Parathyroid adenoma (tissue), 2 donors: ENCODE measurements at regions not wholly inside any gene's neighbourhood (a gene's known extent, or its start where the extent isn't known, plus 50 kb on each side); places are given as distances from the start of the nearest gene placed in this dataset.

Experiments
- H2AFZ ChIP-seq: fragments of 300-600 bp; sonication (generic); one replicate; pipeline ENCODE4 v1.7.0; 2017; ENCODE audit warnings: antibody characterized with exemption, mild to moderate bottlenecking
- H3K27ac ChIP-seq: fragments of 300-600 bp; sonication (generic); one replicate; pipeline ENCODE4 v1.7.0; 2017
- H3K27me3 ChIP-seq: fragments of 300-600 bp; sonication (generic); one replicate; pipeline ENCODE4 v1.7.0; 2017; ENCODE audit warnings: low read length; ENCODE audit not compliant: control insufficient read depth, insufficient read depth
- H3K36me3 ChIP-seq: fragments of 300-600 bp; sonication (generic); one replicate; pipeline ENCODE4 v1.7.0; 2017; ENCODE audit warnings: low read length; ENCODE audit not compliant: control insufficient read depth, insufficient read depth
- H3K4me1 ChIP-seq: fragments of 300-600 bp; sonication (generic); one replicate; pipeline ENCODE4 v1.7.0; 2017; ENCODE audit warnings: control low read depth
- H3K4me2 ChIP-seq: fragments of 300-600 bp; sonication (generic); one replicate; pipeline ENCODE4 v1.7.0; 2017; ENCODE audit warnings: low read length
- H3K4me3 ChIP-seq: fragments of 300-600 bp; sonication (generic); one replicate; pipeline ENCODE4 v1.7.0; 2017; ENCODE audit warnings: low read depth, low read length
- H3K79me2 ChIP-seq: fragments of 300-600 bp; sonication (generic); one replicate; pipeline ENCODE4 v1.7.0; 2017; ENCODE audit warnings: control low read depth
- H3K9ac ChIP-seq: fragments of 300-600 bp; sonication (generic); one replicate; pipeline ENCODE4 v1.7.0; 2017; ENCODE audit warnings: mild to moderate bottlenecking
- H3K9me3 ChIP-seq: fragments of 300-600 bp; sonication (generic); one replicate; pipeline ENCODE4 v1.7.0; 2017; ENCODE audit warnings: low read length; ENCODE audit not compliant: control insufficient read depth
- CTCF ChIP-seq: fragments of 300-600 bp; sonication (generic); IDR thresholded peaks from one replicate; pipeline ENCODE4 v1.7.0; 2017; ENCODE audit warnings: antibody characterized with exemption, mild to moderate bottlenecking
- donor health status: primary hyperparathyroidism.

- H3K4me2 ChIP-seq: no peak overlapping the region
- H3K27me3 ChIP-seq: no peaks in the 10 kb centered on the region
- no peak overlapping the region for H2AFZ ChIP-seq
- no peaks in the 10 kb centered on the region for H3K36me3 ChIP-seq
- no peak overlapping the region for H3K9ac ChIP-seq
- no peaks in the 10 kb centered on the region for H3K9me3 ChIP-seq
- no peaks in the 10 kb centered on the region for H3K4me1 ChIP-seq
- H3K79me2 ChIP-seq: no peaks in the 10 kb centered on the region
- TF ChIP-seq CTCF: no peak
- no peak overlapping the region for H3K4me3 ChIP-seq
- no peak overlapping the region for H3K27ac ChIP-seq
These were observed 205.7 kb downstream of the SOCS6 start for GRCh38 chr18:70494524-70494923.

DNA sequence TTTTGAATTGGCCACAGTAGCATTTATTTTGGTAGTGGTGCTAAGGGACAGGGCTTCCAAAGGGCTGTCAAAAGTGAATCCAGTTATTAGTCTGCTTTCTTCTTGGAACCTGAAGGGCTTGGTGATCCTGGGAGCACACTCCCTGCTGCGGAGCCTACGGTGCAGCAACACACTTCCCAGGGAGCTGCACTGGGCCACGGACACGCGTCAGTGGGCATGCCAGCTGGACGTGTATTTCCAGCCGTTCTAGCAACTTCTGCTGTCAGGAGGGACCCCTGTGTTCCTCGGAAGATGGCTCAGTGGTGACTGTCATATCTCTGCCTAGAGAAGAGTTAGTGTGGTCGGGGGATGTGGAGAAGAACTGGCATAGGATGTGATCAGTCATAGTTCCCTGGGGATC, 204.6 kb downstream of the SOCS6 start:
- Histone ChIP-seq H3K4me2 (no peak overlapping the region), H3K9ac (no peak overlapping the region), H3K4me1 (no peaks in the 10 kb centered on the region), H3K79me2 (no peaks in the 10 kb centered on the region), H3K36me3 (no peaks in the 10 kb centered on the region), H3K4me3 (no peak overlapping the region), H2AFZ (no peak overlapping the region), H3K27ac (no peak overlapping the region), H3K27me3 (no peaks in the 10 kb centered on the region), H3K9me3 (no peaks in the 10 kb centered on the region)
- no peak for TF ChIP-seq CTCF

DNA sequence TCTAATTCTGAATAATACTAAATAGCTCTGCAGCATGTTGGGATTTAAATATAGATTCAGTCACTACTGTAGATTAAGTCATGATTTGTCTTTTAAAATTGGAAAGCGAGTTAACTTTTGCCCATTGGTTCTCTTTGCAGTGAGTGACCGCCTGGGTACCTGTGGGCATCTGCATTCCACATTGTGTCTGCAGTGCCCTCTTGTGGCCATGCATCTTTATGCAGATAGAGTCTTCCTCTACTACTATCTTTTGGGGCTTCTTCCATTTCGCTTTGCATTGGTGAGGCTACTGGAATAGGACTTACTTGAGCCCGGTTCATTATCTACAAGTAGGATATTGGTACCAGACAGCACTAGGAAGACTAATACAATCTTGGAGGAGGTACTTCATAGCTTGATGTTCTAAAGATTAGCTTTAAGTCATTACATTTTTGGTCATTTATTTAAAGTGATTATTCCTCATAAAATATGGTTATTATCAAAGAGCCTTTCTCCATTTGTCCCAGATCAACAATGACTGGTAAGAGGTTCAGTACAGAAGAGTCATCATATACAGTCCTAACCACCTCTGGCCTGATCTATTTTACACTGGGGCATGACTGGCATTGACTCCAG, 203.0 kb downstream of the SOCS6 start:
- TF ChIP-seq CTCF: peak; percentile 49
- Histone ChIP-seq H3K79me2 (no peaks in the 10 kb centered on the region), H3K27me3 (no peaks in the 10 kb centered on the region), H3K36me3 (no peaks in the 10 kb centered on the region), H3K27ac (no peak overlapping the region), H2AFZ (no peak overlapping the region), H3K4me3 (no peak overlapping the region), H3K4me2 (no peak overlapping the region), H3K9ac (no peak overlapping the region), H3K4me1 (no peaks in the 10 kb centered on the region), H3K9me3 (no peaks in the 10 kb centered on the region)

- Histone ChIP-seq H2AFZ (no peak overlapping the region), H3K4me1 (no peaks in the 10 kb centered on the region), H3K27ac (no peak overlapping the region), H3K4me3 (no peak overlapping the region), H3K27me3 (no peaks in the 10 kb centered on the region), H3K9me3 (no peaks in the 10 kb centered on the region), H3K9ac (no peak overlapping the region), H3K79me2 (no peaks in the 10 kb centered on the region), H3K36me3 (no peaks in the 10 kb centered on the region), H3K4me2 (no peak overlapping the region)
- TF ChIP-seq CTCF: peak; percentile 66
These were observed 201.4 kb downstream of the SOCS6 start for GRCh38 chr18:70489986-70490933.
